Coronary artery (tissue), 2 donors: ENCODE measurements at regions not wholly inside any gene's neighbourhood (a gene's known extent, or its start where the extent isn't known, plus 50 kb on each side); places are given as distances from the start of the nearest gene placed in this dataset.
"Not testable (repeated sequence)": the region's sequence is repeated elsewhere in the genome, so short reads cannot be mapped to it uniquely, and the experiment has no call there.

Experiments used
- DNase-seq: peaks from one replicate; pipeline ENCODE4 v3.0.0-alpha.2; 2017; ENCODE audit warnings: low spot score
- H3K27ac ChIP-seq, 2 donors: fragments of 200-600 bp; sonication (generic); one replicate each; pipeline ENCODE4 v1.5.1; 2016 to 2019
- H3K4me3 ChIP-seq: fragments of 200-600 bp; sonication (generic); 2 replicates; pipeline ENCODE4 v1.5.1; 2016; ENCODE audit warnings: mild to moderate bottlenecking, moderate library complexity
- CTCF ChIP-seq: fragments of 200-600 bp; sonication (generic); IDR thresholded peaks from one replicate; pipeline ENCODE4 v1.5.1; 2019; ENCODE audit warnings: antibody characterized with exemption

- no peak for TF ChIP-seq CTCF
- no peak for DNase-seq
- no peak overlapping the region for H3K27ac ChIP-seq
- H3K4me3 ChIP-seq: no peak overlapping the region
Observed at GRCh38 chr13:79628463-79628862, 147.5 kb downstream of the NDFIP2 start.

- DNase-seq: no peak
- H3K4me3 ChIP-seq: no peak overlapping the region
- no peak for TF ChIP-seq CTCF
- no peak overlapping the region for H3K27ac ChIP-seq
Observed at GRCh38 chr13:79626924-79627323, 146.0 kb downstream of the NDFIP2 start.

GRCh38 chr13:79625517-79625916, 144.6 kb downstream of the NDFIP2 start:
- TF ChIP-seq CTCF: no peak
- no peak for DNase-seq
- Histone ChIP-seq H3K27ac (no peak overlapping the region), H3K4me3 (no peak overlapping the region)

- DNase-seq: no peak
- TF ChIP-seq CTCF: no peak
- Histone ChIP-seq H3K27ac (no peak overlapping the region), H3K4me3 (no peak overlapping the region)
Observed at GRCh38 chr13:79621902-79622301, 140.9 kb downstream of the NDFIP2 start.

GRCh38 chr13:79621449-79621848, 140.5 kb downstream of the NDFIP2 start:
- Histone ChIP-seq H3K27ac (no peak overlapping the region), H3K4me3 (no peak overlapping the region)
- no peak for DNase-seq
- TF ChIP-seq CTCF: no peak

- no peak for TF ChIP-seq CTCF
- Histone ChIP-seq H3K27ac (no peak overlapping the region), H3K4me3 (no peak overlapping the region)
- DNase-seq: no peak
Observed at GRCh38 chr13:79614250-79614918, 133.4 kb downstream of the NDFIP2 start.

GRCh38 chr13:79612604-79613003, 131.6 kb downstream of the NDFIP2 start:
- Histone ChIP-seq H3K27ac (no peak overlapping the region), H3K4me3 (no peak overlapping the region)
- no peak for DNase-seq
- TF ChIP-seq CTCF: no peak

- DNase-seq, H3K4me3 ChIP-seq, H3K27ac ChIP-seq: not testable (repeated sequence)
Observed at GRCh38 chr13:79607895-79608294, 126.9 kb downstream of the NDFIP2 start.
